GM12878 (cell line): ENCODE measurements at regions not wholly inside any gene's neighbourhood (a gene's known extent, or its start where the extent isn't known, plus 50 kb on each side); places are given as distances from the start of the nearest gene placed in this dataset.

Experiments
- ATAC-seq: fragments of 200-7000 bp; cut with Tn5 transposase; 3 replicates; pipeline ENCODE4 v1.9.1; 2020; ENCODE audit warnings: mild to moderate bottlenecking, moderate library complexity
- BruUV-seq: library from RNA; stranded (reverse); fragments of 400-500 nt; replicated peaks from 2 replicates; lab custom pipeline; 2021; lab: Mats Ljungman, UMichigan
- CTCF ChIA-PET: fragments of 300-600 bp; sonication (Branson Sonifier 250); formaldehyde crosslinking; extraction: SDS; loops from one replicate; lab custom pipeline; 2021; ENCODE audit warnings: inconsistent platforms; lab: Yijun Ruan, JAX
- POLR2A ChIA-PET: fragments of 350-600 bp; formaldehyde crosslinking; extraction: SDS; loops from one replicate; lab custom pipeline; 2021; ENCODE audit warnings: inconsistent platforms; lab: Charles Lee
- RAD21 ChIA-PET: fragments of 300-600 bp; sonication (Branson Sonifier 250); formaldehyde crosslinking; loops from one replicate; lab custom pipeline; 2023; ENCODE audit warnings: antibody characterized with exemption; ENCODE audit not compliant: unreplicated experiment; lab: Charles Lee
- SMC1A ChIA-PET: fragments of 300-600 bp; sonication (Branson Sonifier 250); formaldehyde crosslinking; loops from one replicate; lab custom pipeline; 2023; ENCODE audit not compliant: unreplicated experiment, uncharacterized antibody; lab: Charles Lee
- DNase-seq: peaks from one replicate; pipeline ENCODE4 v3.0.0-alpha.2; 2011; ENCODE audit warnings: low read depth, low spot score
- FAIRE-seq: peaks from 3 replicates; lab custom pipeline; 2011; peaks lifted over from hg19 to GRCh38; lab: Jason Lieb, UNC
- H2AFZ ChIP-seq: 2 replicates; pipeline ENCODE4 v1.6.0; 2011; ENCODE audit warnings: low read depth, low read length, control low read depth; ENCODE audit not compliant: control insufficient read depth
- H3K27ac ChIP-seq: 2 replicates; pipeline ENCODE4 v1.5.1; 2011; ENCODE audit warnings: control low read depth; ENCODE audit not compliant: control insufficient read depth, insufficient read depth
- H3K27me3 ChIP-seq, 2 experiments: replicated peaks in 1 of 2; 2 replicates each; pipeline versions ENCODE4 v1.6.0 to v1.6.1; 2011; ENCODE audit warnings: low read length in 1 of 2; ENCODE audit not compliant: control insufficient read depth in 2 of 2, insufficient read depth in 2 of 2
- H3K36me3 ChIP-seq, 2 experiments: 2 replicates each; pipeline ENCODE4 v1.5.1; 2011; ENCODE audit warnings: low read length in 1 of 2; ENCODE audit not compliant: control insufficient read depth in 2 of 2, insufficient read depth in 2 of 2
- H3K4me1 ChIP-seq: 2 replicates; pipeline ENCODE4 v1.6.1; 2011; ENCODE audit warnings: mild to moderate bottlenecking, low read length, moderate library complexity, mixed read lengths; ENCODE audit not compliant: control insufficient read depth, insufficient read depth
- H3K4me2 ChIP-seq: 2 replicates; pipeline ENCODE4 v1.6.0; 2011; ENCODE audit warnings: control low read depth; ENCODE audit not compliant: control insufficient read depth, insufficient read depth
- H3K4me3 ChIP-seq: fragments of 200-600 bp; sonication (generic); 2 replicates; pipeline ENCODE4 v1.5.1; 2016
- H3K79me2 ChIP-seq: 2 replicates; pipeline ENCODE4 v1.6.0; 2011; ENCODE audit warnings: low read length; ENCODE audit not compliant: control insufficient read depth, insufficient read depth
- H3K9ac ChIP-seq: 2 replicates; pipeline ENCODE4 v1.8.0; 2011; ENCODE audit warnings: low read length, control low read depth, mixed read lengths; ENCODE audit not compliant: control insufficient read depth, insufficient read depth
- H3K9me3 ChIP-seq: replicated peaks from 3 replicates; pipeline ENCODE4 v1.5.1; 2011; ENCODE audit warnings: mild to moderate bottlenecking, low read length; ENCODE audit not compliant: control insufficient read depth, insufficient read depth
- H4K20me1 ChIP-seq: 2 replicates; pipeline ENCODE4 v1.6.0; 2011; ENCODE audit not compliant: control insufficient read depth, insufficient read depth
- EP300 ChIP-seq, 2 experiments: fragments of 150-350 bp in 1 of 2; IDR thresholded peaks; 2 replicates each; pipeline ENCODE4 v1.6.1; 2011 to 2012; ENCODE audit warnings: low read depth in 2 of 2, low read length in 2 of 2, borderline replicate concordance in 1 of 2, improper control_type of control experiment in 1 of 2, inconsistent platforms in 1 of 2; ENCODE audit not compliant: control insufficient read depth in 1 of 2
- HCFC1 ChIP-seq: fragments of 150-350 bp; IDR thresholded peaks from 2 replicates; pipeline ENCODE4 v1.6.1; 2014; ENCODE audit warnings: low read length
- HDAC2 ChIP-seq: fragments of 200-600 bp; sonication (generic); IDR thresholded peaks from 2 replicates; pipeline ENCODE4 v1.6.1; 2017
- KLF5 ChIP-seq: fragments of 450-650 bp; IDR thresholded peaks from 2 replicates; pipeline ENCODE4 v1.6.1; 2014; ENCODE audit warnings: mild to moderate bottlenecking; ENCODE audit not compliant: partially characterized antibody
- MYC ChIP-seq: IDR thresholded peaks from 2 replicates; pipeline ENCODE4 v1.6.1; 2011; ENCODE audit warnings: mild to moderate bottlenecking, low read length, moderate library complexity, inconsistent platforms; ENCODE audit not compliant: insufficient read depth, insufficient replicate concordance, insufficient read length, severe bottlenecking
- NRF1 ChIP-seq: conservative IDR thresholded peaks from 2 replicates; pipeline ENCODE4 v1.6.1; 2011; ENCODE audit warnings: mild to moderate bottlenecking, low read depth, low read length, improper control_type of control experiment
- PAX8 ChIP-seq: fragments of 450-650 bp; IDR thresholded peaks from 2 replicates; pipeline ENCODE4 v1.6.1; 2017; ENCODE audit warnings: mild to moderate bottlenecking, moderate library complexity
- SMAD1 ChIP-seq: fragments of 450-650 bp; IDR thresholded peaks from 2 replicates; pipeline ENCODE4 v1.6.1; 2018; ENCODE audit warnings: mild to moderate bottlenecking, low read depth; ENCODE audit not compliant: partially characterized antibody
- SREBF1 ChIP-seq: IDR thresholded peaks from 2 replicates; pipeline ENCODE4 v1.6.1; 2012; ENCODE audit warnings: mild to moderate bottlenecking, low read length
- TAF1 ChIP-seq: IDR thresholded peaks from 2 replicates; pipeline ENCODE4 v1.6.1; 2011; ENCODE audit warnings: mild to moderate bottlenecking, low read depth, low read length, borderline replicate concordance
- USF1 ChIP-seq: IDR thresholded peaks from 2 replicates; pipeline ENCODE4 v1.6.1; 2011; ENCODE audit warnings: borderline replicate concordance, low read depth, mild to moderate bottlenecking, moderate library complexity, mixed read lengths, low read length; ENCODE audit not compliant: insufficient read depth; ENCODE audit errors: extremely low read length
- ZBED1 ChIP-seq: IDR thresholded peaks from 2 replicates; pipeline ENCODE4 v1.6.1; 2016; ENCODE audit warnings: borderline replicate concordance
- ZNF217 ChIP-seq: fragments of 450-650 bp; IDR thresholded peaks from 2 replicates; pipeline ENCODE4 v1.6.1; 2017; ENCODE audit warnings: antibody characterized with exemption, mild to moderate bottlenecking
- ZNF274 ChIP-seq: IDR thresholded peaks from one replicate; pipeline ENCODE4 v1.8.0; 2011; ENCODE audit not compliant: insufficient read length, insufficient read depth
- whole genome bisulfite sequencing: methylation state at CpG from one replicate; pipeline ENCODE4 v1.1.6; 2016; ENCODE audit warnings: low lambda C conversion rate; ENCODE audit not compliant: insufficient replicate concordance, insufficient coverage; ENCODE audit errors: missing lambda C conversion rate; 5-methylcytosine and 5-hydroxymethylcytosine counted together
- in situ Hi-C: fragments of 300-500 bp; cut with MboI; formaldehyde crosslinking; loops from 9 replicates; pipeline ENCODE4 v1.14.3; 2018; ENCODE audit warnings: mixed read lengths
- intact Hi-C: fragments of 100-400 bp; cut with micrococcal nuclease; formaldehyde crosslinking; loops from one replicate; pipeline ENCODE4 v1.14.2; 2022; ENCODE audit not compliant: unreplicated experiment
- TF ChIP-seq, protein P1 (sequence below): IDR thresholded peaks from 2 replicates; pipeline ENCODE4 v1.6.1; 2012; ENCODE audit warnings: low read depth, low read length, improper control_type of control experiment
- TF ChIP-seq, protein P2 (sequence below): IDR thresholded peaks from 2 replicates; pipeline ENCODE4 v1.6.1; 2012; ENCODE audit warnings: low read depth, low read length, improper control_type of control experiment
- TF ChIP-seq, protein P3 (sequence below): IDR thresholded peaks from 2 replicates; pipeline ENCODE4 v1.6.1; 2012; ENCODE audit warnings: mild to moderate bottlenecking, low read depth, low read length

GRCh38 chr6:153962555-153962954, 76.5 kb upstream of the OPRM1 start (continued):
- TF ChIP-seq ZNF274 (no peak), NRF1 (no peak), SMAD1 (no peak), ZBED1 (no peak), HDAC2 (no peak)

GRCh38 chr6:153960741-153961140, 78.3 kb upstream of the OPRM1 start:
- Histone ChIP-seq H4K20me1 (no peaks in the 10 kb centered on the region), H3K36me3 (no peaks in the 10 kb centered on the region), H3K4me2 (no peak overlapping the region), H3K9ac (no peak overlapping the region), H2AFZ (no peak overlapping the region), H3K79me2 (no peaks in the 10 kb centered on the region), H3K4me1 (peaks cover 4% of the 10 kb centered on the region; the same call in 1 of the 2 replicates), H3K27me3 (no peaks in the 10 kb centered on the region), H3K27ac (no peak overlapping the region), H3K4me3 (no peak overlapping the region), H3K9me3 (no peaks in the 10 kb centered on the region)
- WGBS: 0% methylated on average over 1 of the region's 1 CpG
- in situ Hi-C loops (no loop called here), intact Hi-C loops (no loop called here)
- SMC1A ChIA-PET: interaction anchor here (1.2 kb wide), 1 partner anchor 16 kb away, joined by 3 read pairs; no protein-coding TSS in a partner anchor
- DNase-seq (no peak), ATAC-seq (no peak), FAIRE-seq (no peak)
- TF ChIP-seq, protein P1, sequence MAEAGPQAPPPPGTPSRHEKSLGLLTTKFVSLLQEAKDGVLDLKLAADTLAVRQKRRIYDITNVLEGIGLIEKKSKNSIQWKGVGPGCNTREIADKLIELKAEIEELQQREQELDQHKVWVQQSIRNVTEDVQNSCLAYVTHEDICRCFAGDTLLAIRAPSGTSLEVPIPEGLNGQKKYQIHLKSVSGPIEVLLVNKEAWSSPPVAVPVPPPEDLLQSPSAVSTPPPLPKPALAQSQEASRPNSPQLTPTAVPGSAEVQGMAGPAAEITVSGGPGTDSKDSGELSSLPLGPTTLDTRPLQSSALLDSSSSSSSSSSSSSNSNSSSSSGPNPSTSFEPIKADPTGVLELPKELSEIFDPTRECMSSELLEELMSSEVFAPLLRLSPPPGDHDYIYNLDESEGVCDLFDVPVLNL: no peak
- TF ChIP-seq, protein P2, sequence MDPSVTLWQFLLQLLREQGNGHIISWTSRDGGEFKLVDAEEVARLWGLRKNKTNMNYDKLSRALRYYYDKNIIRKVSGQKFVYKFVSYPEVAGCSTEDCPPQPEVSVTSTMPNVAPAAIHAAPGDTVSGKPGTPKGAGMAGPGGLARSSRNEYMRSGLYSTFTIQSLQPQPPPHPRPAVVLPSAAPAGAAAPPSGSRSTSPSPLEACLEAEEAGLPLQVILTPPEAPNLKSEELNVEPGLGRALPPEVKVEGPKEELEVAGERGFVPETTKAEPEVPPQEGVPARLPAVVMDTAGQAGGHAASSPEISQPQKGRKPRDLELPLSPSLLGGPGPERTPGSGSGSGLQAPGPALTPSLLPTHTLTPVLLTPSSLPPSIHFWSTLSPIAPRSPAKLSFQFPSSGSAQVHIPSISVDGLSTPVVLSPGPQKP: no peak
- TF ChIP-seq ZNF217: no peak
- TF ChIP-seq, protein P3, sequence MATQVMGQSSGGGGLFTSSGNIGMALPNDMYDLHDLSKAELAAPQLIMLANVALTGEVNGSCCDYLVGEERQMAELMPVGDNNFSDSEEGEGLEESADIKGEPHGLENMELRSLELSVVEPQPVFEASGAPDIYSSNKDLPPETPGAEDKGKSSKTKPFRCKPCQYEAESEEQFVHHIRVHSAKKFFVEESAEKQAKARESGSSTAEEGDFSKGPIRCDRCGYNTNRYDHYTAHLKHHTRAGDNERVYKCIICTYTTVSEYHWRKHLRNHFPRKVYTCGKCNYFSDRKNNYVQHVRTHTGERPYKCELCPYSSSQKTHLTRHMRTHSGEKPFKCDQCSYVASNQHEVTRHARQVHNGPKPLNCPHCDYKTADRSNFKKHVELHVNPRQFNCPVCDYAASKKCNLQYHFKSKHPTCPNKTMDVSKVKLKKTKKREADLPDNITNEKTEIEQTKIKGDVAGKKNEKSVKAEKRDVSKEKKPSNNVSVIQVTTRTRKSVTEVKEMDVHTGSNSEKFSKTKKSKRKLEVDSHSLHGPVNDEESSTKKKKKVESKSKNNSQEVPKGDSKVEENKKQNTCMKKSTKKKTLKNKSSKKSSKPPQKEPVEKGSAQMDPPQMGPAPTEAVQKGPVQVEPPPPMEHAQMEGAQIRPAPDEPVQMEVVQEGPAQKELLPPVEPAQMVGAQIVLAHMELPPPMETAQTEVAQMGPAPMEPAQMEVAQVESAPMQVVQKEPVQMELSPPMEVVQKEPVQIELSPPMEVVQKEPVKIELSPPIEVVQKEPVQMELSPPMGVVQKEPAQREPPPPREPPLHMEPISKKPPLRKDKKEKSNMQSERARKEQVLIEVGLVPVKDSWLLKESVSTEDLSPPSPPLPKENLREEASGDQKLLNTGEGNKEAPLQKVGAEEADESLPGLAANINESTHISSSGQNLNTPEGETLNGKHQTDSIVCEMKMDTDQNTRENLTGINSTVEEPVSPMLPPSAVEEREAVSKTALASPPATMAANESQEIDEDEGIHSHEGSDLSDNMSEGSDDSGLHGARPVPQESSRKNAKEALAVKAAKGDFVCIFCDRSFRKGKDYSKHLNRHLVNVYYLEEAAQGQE: no peak
- TF ChIP-seq HCFC1: no peak
- no peak for TF ChIP-seq PAX8
- TF ChIP-seq KLF5: no peak
- no peak for TF ChIP-seq TAF1
- TF ChIP-seq EP300 (IDR thresholded peaks at IDR 0.05; ENCODE audit: borderline replicate concordance in 1 of 2, control insufficient read depth in 1 of 2, low read depth in 2 of 2, low read length in 2 of 2): no peak
- TF ChIP-seq USF1: no peak
- TF ChIP-seq MYC: no peak
- no peak for TF ChIP-seq SREBF1
- CTCF ChIA-PET: interaction anchor here (2.5 kb wide), 1 partner anchor 13 kb away, joined by 9 read pairs; no protein-coding TSS in a partner anchor
- BruUV-seq: no TSS peak
- RAD21 ChIA-PET: no interaction called here
- POLR2A ChIA-PET: no interaction called here
